ENCODE measurements at regions not wholly inside any gene's neighbourhood (a gene's known extent, or its start where the extent isn't known, plus 50 kb on each side); places are given as distances from the start of the nearest gene placed in this dataset.

DNA sequence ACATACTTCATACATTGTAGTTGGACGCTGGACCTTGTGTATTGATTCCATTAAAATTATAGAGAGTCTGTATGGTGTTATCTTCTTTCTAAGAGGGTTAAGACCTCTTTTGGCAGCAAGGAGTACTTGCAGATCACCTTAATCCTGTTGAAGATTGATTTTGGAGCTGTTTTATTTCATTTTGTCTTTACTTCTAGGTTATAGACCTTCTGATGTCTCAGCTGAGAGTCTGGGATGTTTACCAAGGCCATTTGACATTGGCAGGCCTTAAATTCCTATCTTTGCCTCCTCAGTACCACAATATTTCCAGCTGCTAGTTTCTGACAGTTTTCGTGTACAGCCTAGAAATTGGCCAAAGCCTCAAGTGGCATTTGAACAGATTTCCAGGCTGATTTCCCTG lies 338.0 kb downstream of the LMO4 start:
- TF ChIP-seq POLR2AphosphoS5 (IDR thresholded peaks at IDR 0.05; ENCODE audit: low read depth) (no peak), GABPA (IDR thresholded peaks at IDR 0.05; ENCODE audit: low read depth) (no peak), SPI1 (IDR thresholded peaks at IDR 0.05; ENCODE audit: borderline replicate concordance, low read depth) (no peak)
- TF ChIP-seq, protein P1, sequence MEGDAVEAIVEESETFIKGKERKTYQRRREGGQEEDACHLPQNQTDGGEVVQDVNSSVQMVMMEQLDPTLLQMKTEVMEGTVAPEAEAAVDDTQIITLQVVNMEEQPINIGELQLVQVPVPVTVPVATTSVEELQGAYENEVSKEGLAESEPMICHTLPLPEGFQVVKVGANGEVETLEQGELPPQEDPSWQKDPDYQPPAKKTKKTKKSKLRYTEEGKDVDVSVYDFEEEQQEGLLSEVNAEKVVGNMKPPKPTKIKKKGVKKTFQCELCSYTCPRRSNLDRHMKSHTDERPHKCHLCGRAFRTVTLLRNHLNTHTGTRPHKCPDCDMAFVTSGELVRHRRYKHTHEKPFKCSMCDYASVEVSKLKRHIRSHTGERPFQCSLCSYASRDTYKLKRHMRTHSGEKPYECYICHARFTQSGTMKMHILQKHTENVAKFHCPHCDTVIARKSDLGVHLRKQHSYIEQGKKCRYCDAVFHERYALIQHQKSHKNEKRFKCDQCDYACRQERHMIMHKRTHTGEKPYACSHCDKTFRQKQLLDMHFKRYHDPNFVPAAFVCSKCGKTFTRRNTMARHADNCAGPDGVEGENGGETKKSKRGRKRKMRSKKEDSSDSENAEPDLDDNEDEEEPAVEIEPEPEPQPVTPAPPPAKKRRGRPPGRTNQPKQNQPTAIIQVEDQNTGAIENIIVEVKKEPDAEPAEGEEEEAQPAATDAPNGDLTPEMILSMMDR (IDR thresholded peaks at IDR 0.05; ENCODE audit: insufficient read depth, low read length): no peak
- TF ChIP-seq, protein P2, sequence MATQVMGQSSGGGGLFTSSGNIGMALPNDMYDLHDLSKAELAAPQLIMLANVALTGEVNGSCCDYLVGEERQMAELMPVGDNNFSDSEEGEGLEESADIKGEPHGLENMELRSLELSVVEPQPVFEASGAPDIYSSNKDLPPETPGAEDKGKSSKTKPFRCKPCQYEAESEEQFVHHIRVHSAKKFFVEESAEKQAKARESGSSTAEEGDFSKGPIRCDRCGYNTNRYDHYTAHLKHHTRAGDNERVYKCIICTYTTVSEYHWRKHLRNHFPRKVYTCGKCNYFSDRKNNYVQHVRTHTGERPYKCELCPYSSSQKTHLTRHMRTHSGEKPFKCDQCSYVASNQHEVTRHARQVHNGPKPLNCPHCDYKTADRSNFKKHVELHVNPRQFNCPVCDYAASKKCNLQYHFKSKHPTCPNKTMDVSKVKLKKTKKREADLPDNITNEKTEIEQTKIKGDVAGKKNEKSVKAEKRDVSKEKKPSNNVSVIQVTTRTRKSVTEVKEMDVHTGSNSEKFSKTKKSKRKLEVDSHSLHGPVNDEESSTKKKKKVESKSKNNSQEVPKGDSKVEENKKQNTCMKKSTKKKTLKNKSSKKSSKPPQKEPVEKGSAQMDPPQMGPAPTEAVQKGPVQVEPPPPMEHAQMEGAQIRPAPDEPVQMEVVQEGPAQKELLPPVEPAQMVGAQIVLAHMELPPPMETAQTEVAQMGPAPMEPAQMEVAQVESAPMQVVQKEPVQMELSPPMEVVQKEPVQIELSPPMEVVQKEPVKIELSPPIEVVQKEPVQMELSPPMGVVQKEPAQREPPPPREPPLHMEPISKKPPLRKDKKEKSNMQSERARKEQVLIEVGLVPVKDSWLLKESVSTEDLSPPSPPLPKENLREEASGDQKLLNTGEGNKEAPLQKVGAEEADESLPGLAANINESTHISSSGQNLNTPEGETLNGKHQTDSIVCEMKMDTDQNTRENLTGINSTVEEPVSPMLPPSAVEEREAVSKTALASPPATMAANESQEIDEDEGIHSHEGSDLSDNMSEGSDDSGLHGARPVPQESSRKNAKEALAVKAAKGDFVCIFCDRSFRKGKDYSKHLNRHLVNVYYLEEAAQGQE (IDR thresholded peaks at IDR 0.05; ENCODE audit: insufficient replicate concordance, low read depth): no peak
- no peaks in the 10 kb centered on the region for H3K27me3 ChIP-seq (ENCODE audit: insufficient read depth, poor library complexity, severe bottlenecking)
- DNase-seq (ENCODE audit: low read depth in 1 of 2, low spot score in 1 of 2): no peak
- H3K4me3 ChIP-seq (replicated peaks; ENCODE audit: insufficient read depth, low read length): no peak overlapping the region
- H3K27ac ChIP-seq (replicated peaks): no peak overlapping the region

DNA sequence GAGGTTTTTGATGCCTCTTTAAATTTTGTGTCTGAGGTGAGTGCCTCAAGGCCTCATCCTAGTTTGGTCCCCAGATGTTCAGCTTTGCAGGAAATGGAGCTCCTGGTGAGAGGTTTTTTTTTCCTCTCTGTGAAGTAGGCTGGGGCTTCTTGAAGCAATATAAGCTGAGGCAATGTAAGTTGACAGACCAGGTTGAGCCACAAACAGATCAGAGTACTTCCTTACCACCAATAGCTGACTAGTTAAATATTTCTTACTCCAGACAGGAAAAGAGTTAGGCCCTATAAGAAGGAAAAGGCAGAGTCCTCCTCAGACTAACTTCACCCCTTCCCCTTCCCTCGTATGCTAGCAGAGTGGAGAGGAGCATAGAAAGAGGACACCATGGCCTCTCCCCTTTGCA lies 341.0 kb downstream of the LMO4 start:
- Histone ChIP-seq H3K4me3 (replicated peaks; ENCODE audit: insufficient read depth, low read length) (no peak overlapping the region), H3K27ac (replicated peaks) (no peak overlapping the region), H3K27me3 (ENCODE audit: insufficient read depth, poor library complexity, severe bottlenecking) (no peaks in the 10 kb centered on the region)
- no peak for DNase-seq (ENCODE audit: low read depth in 1 of 2, low spot score in 1 of 2)
- TF ChIP-seq, protein P1 (IDR thresholded peaks at IDR 0.05; ENCODE audit: insufficient read depth, low read length): no peak
- no peak for TF ChIP-seq SPI1 (IDR thresholded peaks at IDR 0.05; ENCODE audit: borderline replicate concordance, low read depth)

DNA sequence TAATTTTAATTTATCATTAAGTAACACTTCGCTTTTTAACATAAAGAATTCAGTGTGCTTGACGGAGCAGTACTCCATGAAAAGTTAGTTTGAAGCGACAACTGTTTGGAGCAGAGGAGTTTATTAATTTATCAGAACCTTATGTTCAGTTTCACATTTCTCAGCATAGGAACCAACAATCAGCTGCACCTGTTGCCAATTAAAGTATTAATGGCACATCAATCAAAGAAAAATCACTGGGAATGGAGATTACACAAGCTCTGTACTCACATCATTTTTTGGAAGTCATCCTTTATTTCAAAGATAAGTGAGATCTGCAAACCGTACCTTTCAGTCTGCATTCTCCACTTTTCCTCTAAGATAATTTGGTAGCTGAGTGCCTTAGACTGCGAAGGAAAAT lies 344.6 kb downstream of the LMO4 start:
- H3K27me3 ChIP-seq (ENCODE audit: insufficient read depth, poor library complexity, severe bottlenecking): no peaks in the 10 kb centered on the region
- DNase-seq (ENCODE audit: low read depth in 1 of 2, low spot score in 1 of 2): no peak
- TF ChIP-seq SPI1 (IDR thresholded peaks at IDR 0.05; ENCODE audit: borderline replicate concordance, low read depth): no peak
- TF ChIP-seq GABPA (IDR thresholded peaks at IDR 0.05; ENCODE audit: low read depth): no peak
- TF ChIP-seq, protein P1 (IDR thresholded peaks at IDR 0.05; ENCODE audit: insufficient read depth, low read length): no peak
- TF ChIP-seq, protein P2 (IDR thresholded peaks at IDR 0.05; ENCODE audit: insufficient replicate concordance, low read depth): no peak
- no peak for TF ChIP-seq POLR2AphosphoS5 (IDR thresholded peaks at IDR 0.05; ENCODE audit: low read depth)
- no peak overlapping the region for H3K27ac ChIP-seq (replicated peaks)
- no peak overlapping the region for H3K4me3 ChIP-seq (replicated peaks; ENCODE audit: insufficient read depth, low read length)

DNA sequence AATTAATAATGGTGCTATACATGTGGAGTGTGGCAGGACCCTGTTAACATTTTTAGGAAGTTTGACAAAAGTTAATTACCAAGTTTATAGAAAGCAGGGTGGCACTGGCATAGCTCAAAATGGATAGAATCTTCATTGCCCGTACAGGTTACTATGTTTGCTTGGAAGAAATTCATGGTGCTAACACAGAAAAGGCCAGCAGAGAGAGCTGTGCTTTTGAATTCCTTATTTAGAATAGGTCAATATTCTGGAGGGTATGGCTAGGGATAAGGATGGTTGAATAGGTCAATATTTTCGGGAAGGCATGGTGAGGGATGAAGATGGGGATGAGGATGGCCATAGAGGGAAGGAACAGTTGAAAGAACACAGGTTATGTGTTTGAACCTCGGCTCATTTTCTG lies 345.1 kb downstream of the LMO4 start:
- no peak for TF ChIP-seq SPI1 (IDR thresholded peaks at IDR 0.05; ENCODE audit: borderline replicate concordance, low read depth)
- no peak for DNase-seq (ENCODE audit: low read depth in 1 of 2, low spot score in 1 of 2)
- H3K27ac ChIP-seq (replicated peaks): no peak overlapping the region
- no peaks in the 10 kb centered on the region for H3K27me3 ChIP-seq (ENCODE audit: insufficient read depth, poor library complexity, severe bottlenecking)
- H3K4me3 ChIP-seq (replicated peaks; ENCODE audit: insufficient read depth, low read length): no peak overlapping the region

Measured in HL-60 (cell line).